Raji (cell line): ENCODE measurements at regions not wholly inside any gene's neighbourhood (a gene's known extent, or its start where the extent isn't known, plus 50 kb on each side); places are given as distances from the start of the nearest gene placed in this dataset.

Experiments used
- POLR2A ChIP-seq: IDR thresholded peaks from 2 replicates; pipeline ENCODE4 v1.6.1; 2011; ENCODE audit warnings: low read depth, low read length, control low read depth; ENCODE audit not compliant: insufficient read depth

GRCh38 chr10:36448760-36449691 is 676.4 kb upstream of the ANKRD30A start:
- no peak for TF ChIP-seq POLR2A

GRCh38 chr10:36446881-36447280 is 678.5 kb upstream of the ANKRD30A start:
- no peak for TF ChIP-seq POLR2A

- TF ChIP-seq POLR2A: no peak
Observed at GRCh38 chr10:36443233-36443632, 682.2 kb upstream of the ANKRD30A start.

- no peak for TF ChIP-seq POLR2A
Observed at GRCh38 chr10:36441557-36441956, 683.8 kb upstream of the ANKRD30A start.

GRCh38 chr10:36440539-36440938 is 684.9 kb upstream of the ANKRD30A start:
- no peak for TF ChIP-seq POLR2A

- no peak for TF ChIP-seq POLR2A
Observed at GRCh38 chr10:36437367-36437766, 688.0 kb upstream of the ANKRD30A start.

- no peak for TF ChIP-seq POLR2A
Observed at GRCh38 chr10:36428507-36428906, 696.9 kb upstream of the ANKRD30A start.

GRCh38 chr10:36425131-36425797 is 700.1 kb upstream of the ANKRD30A start:
- TF ChIP-seq POLR2A: no peak

GRCh38 chr10:36424502-36424901 is 700.9 kb upstream of the ANKRD30A start:
- no peak for TF ChIP-seq POLR2A

- TF ChIP-seq POLR2A: no peak
Observed at GRCh38 chr10:36423821-36424248, 701.6 kb upstream of the ANKRD30A start.

- TF ChIP-seq POLR2A: no peak
Observed at GRCh38 chr10:36421992-36422391, 703.4 kb upstream of the ANKRD30A start.

GRCh38 chr10:36416513-36416912 is 708.9 kb upstream of the ANKRD30A start:
- no peak for TF ChIP-seq POLR2A

- no peak for TF ChIP-seq POLR2A
Observed at GRCh38 chr10:36412942-36413341, 712.5 kb upstream of the ANKRD30A start.

- TF ChIP-seq POLR2A: no peak
Observed at GRCh38 chr10:36393801-36394200, 731.6 kb upstream of the ANKRD30A start.

- no peak for TF ChIP-seq POLR2A
Observed at GRCh38 chr10:36391405-36391804, 734.0 kb upstream of the ANKRD30A start.

- no peak for TF ChIP-seq POLR2A
Observed at GRCh38 chr10:36390221-36390620, 735.2 kb upstream of the ANKRD30A start.
